C4-2B (cell line): ENCODE measurements at regions not wholly inside any gene's neighbourhood (a gene's known extent, or its start where the extent isn't known, plus 50 kb on each side); places are given as distances from the start of the nearest gene placed in this dataset.

Experiments
- CTCF ChIP-seq: fragments of 450-650 bp; conservative IDR thresholded peaks from 2 replicates; pipeline ENCODE4 v1.5.1; 2017; ENCODE audit warnings: mild to moderate bottlenecking
- ZFX ChIP-seq: fragments of 450-650 bp; IDR thresholded peaks from 2 replicates; pipeline ENCODE4 v1.6.1; 2017

GRCh38 chr2:47272905-47273758 is 96.0 kb upstream of the EPCAM start:
- TF ChIP-seq CTCF (no peak), ZFX (no peak)
